Astrocyte of the spinal cord (primary cell): ENCODE measurements at regions not wholly inside any gene's neighbourhood (a gene's known extent, or its start where the extent isn't known, plus 50 kb on each side); places are given as distances from the start of the nearest gene placed in this dataset.

Experiments
- DNase-seq: peaks from one replicate; pipeline ENCODE4 v3.0.0; 2011; ENCODE audit warnings: low read depth, low spot score
- H3K4me3 ChIP-seq: 2 replicates; pipeline ENCODE4 v1.5.1; 2011; ENCODE audit warnings: low read depth, mild to moderate bottlenecking, low read length, moderate library complexity
- in situ Hi-C: cut with HindIII; loops from 2 replicates; pipeline ENCODE4 v1.10.0; 2017; ENCODE audit warnings: low sequenced_read_pairs
- TF ChIP-seq, protein P1 (sequence below): IDR thresholded peaks from 2 replicates; pipeline ENCODE4 v1.5.1; 2012; ENCODE audit warnings: low read depth, mild to moderate bottlenecking, low read length, inconsistent platforms

DNA sequence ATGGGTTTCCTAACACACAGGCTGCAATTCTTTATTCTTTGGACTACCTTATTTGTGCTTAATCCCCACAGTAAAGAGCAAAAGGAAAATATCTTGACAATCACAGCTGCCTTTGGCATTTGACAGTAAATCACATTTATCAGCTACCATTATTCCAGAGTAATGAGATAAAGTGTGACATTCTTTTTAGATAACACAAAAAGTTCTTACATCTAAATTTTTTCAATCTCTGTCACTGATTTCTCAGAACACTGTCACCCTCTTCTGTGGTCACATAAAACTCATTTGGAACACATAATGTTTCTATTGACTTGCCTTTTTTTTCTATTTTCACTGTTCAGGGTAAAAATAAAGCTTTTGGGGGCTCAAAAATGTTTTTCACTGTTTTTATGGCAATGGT, 484.6 kb downstream of the LTN1 start:
- DNase-seq = no peak
- in situ Hi-C loops = no loop called here
- TF ChIP-seq, protein P1, sequence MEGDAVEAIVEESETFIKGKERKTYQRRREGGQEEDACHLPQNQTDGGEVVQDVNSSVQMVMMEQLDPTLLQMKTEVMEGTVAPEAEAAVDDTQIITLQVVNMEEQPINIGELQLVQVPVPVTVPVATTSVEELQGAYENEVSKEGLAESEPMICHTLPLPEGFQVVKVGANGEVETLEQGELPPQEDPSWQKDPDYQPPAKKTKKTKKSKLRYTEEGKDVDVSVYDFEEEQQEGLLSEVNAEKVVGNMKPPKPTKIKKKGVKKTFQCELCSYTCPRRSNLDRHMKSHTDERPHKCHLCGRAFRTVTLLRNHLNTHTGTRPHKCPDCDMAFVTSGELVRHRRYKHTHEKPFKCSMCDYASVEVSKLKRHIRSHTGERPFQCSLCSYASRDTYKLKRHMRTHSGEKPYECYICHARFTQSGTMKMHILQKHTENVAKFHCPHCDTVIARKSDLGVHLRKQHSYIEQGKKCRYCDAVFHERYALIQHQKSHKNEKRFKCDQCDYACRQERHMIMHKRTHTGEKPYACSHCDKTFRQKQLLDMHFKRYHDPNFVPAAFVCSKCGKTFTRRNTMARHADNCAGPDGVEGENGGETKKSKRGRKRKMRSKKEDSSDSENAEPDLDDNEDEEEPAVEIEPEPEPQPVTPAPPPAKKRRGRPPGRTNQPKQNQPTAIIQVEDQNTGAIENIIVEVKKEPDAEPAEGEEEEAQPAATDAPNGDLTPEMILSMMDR = no peak
- H3K4me3 ChIP-seq = no peak overlapping the region

- in situ Hi-C loops = no loop called here
These were observed 496.2 kb downstream of the LTN1 start for GRCh38 chr21:28496517-28496916.

DNA sequence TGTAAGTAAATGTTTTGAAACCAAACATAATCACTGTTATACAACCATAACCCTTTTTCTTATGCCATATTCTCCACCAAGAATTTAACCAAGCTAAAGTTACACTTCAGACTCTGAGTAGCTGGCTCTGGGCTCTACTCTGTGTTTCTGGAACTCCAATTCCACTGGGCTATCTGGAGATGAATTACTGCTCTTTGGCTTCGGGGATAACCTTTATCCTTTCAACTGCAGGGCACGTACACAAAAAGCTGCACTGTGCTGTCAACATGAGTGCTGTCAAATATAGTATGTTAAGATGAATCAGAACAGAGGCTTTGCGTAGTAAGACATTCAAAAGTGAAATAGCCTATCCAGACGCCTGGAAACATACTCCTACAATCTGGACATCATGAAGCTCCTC, 500.6 kb downstream of the LTN1 start:
- no peak for DNase-seq
- H3K4me3 ChIP-seq = no peak overlapping the region
- TF ChIP-seq, protein P1 = no peak
- in situ Hi-C loops = no loop called here

More at GRCh38 chr21:28496517-28496916, 496.2 kb downstream of the LTN1 start:
- no peak overlapping the region for H3K4me3 ChIP-seq
- DNase-seq = no peak
- TF ChIP-seq, protein P1 = no peak

- DNase-seq = no peak
- TF ChIP-seq, protein P1 = no peak
- H3K4me3 ChIP-seq = no peak overlapping the region
- in situ Hi-C loops = no loop called here
These were observed 502.8 kb downstream of the LTN1 start for GRCh38 chr21:28489821-28490350.

GRCh38 chr21:28489162-28489561, 503.5 kb downstream of the LTN1 start:
- in situ Hi-C loops = no loop called here
- TF ChIP-seq, protein P1 = no peak
- H3K4me3 ChIP-seq = no peak overlapping the region
- DNase-seq = no peak

GRCh38 chr21:28487455-28488070, 505.1 kb downstream of the LTN1 start:
- DNase-seq = no peak
- in situ Hi-C loops = no loop called here
- TF ChIP-seq, protein P1 = no peak
- H3K4me3 ChIP-seq = no peak overlapping the region
